Upper lobe of right lung (tissue), 1 donor: ENCODE measurements at regions not wholly inside any gene's neighbourhood (a gene's known extent, or its start where the extent isn't known, plus 50 kb on each side); places are given as distances from the start of the nearest gene placed in this dataset.

ENCODE experiments used
- ATAC-seq: fragments of 200-7000 bp; cut with Tn5 transposase; one replicate; pipeline ENCODE4 v1.9.1; 2020; ENCODE audit warnings: mild to moderate bottlenecking, moderate library complexity
- DNase-seq: peaks from one replicate; pipeline ENCODE4 v3.0.0-alpha.2; 2020
- H3K27ac ChIP-seq: fragments of 200-600 bp; one replicate; pipeline ENCODE4 v1.8.0; 2022
- H3K27me3 ChIP-seq: fragments of 200-600 bp; one replicate; pipeline ENCODE4 v1.8.0; 2022; ENCODE audit warnings: mild to moderate bottlenecking
- H3K36me3 ChIP-seq: fragments of 200-600 bp; one replicate; pipeline ENCODE4 v1.8.0; 2022
- H3K4me1 ChIP-seq: fragments of 200-600 bp; one replicate; pipeline ENCODE4 v1.8.0; 2022
- H3K4me3 ChIP-seq: fragments of 200-600 bp; one replicate; pipeline ENCODE4 v1.8.0; 2022; ENCODE audit warnings: mild to moderate bottlenecking
- H3K9me3 ChIP-seq: fragments of 200-600 bp; one replicate; pipeline ENCODE4 v1.8.0; 2022
- CTCF ChIP-seq: fragments of 200-600 bp; IDR thresholded peaks from one replicate; pipeline ENCODE4 v1.8.0; 2022; ENCODE audit warnings: antibody characterized with exemption
- intact Hi-C: fragments of 100-400 bp; cut with DNase I; formaldehyde crosslinking; loops from one replicate; pipeline ENCODE4 v1.11.0; 2022
- donor health status: DM: no; HTN: yes; CAD: no; lungs with severe emphysema.

- no peak for ATAC-seq
- intact Hi-C loops, result no loop called here
- Histone ChIP-seq H3K27me3 (no peaks in the 10 kb centered on the region), H3K27ac (no peak overlapping the region), H3K4me1 (no peaks in the 10 kb centered on the region), H3K36me3 (no peaks in the 10 kb centered on the region), H3K9me3 (no peaks in the 10 kb centered on the region), H3K4me3 (no peak overlapping the region)
- no peak for DNase-seq
- no peak for TF ChIP-seq CTCF
Observed at GRCh38 chr5:58208674-58209073, 251.2 kb downstream of the PLK2 start.

GRCh38 chr5:58207076-58207475 lies 252.8 kb downstream of the PLK2 start:
- H3K4me1 ChIP-seq, result no peaks in the 10 kb centered on the region
- no peak for ATAC-seq
- TF ChIP-seq CTCF, result no peak
- no peaks in the 10 kb centered on the region for H3K36me3 ChIP-seq
- no peak for DNase-seq
- intact Hi-C loops, result no loop called here
- no peaks in the 10 kb centered on the region for H3K9me3 ChIP-seq
- no peak overlapping the region for H3K27ac ChIP-seq
- H3K4me3 ChIP-seq, result no peak overlapping the region
- H3K27me3 ChIP-seq, result no peaks in the 10 kb centered on the region

- intact Hi-C loops, result no loop called here
- TF ChIP-seq CTCF, result no peak
- Histone ChIP-seq H3K4me1 (no peaks in the 10 kb centered on the region), H3K36me3 (no peaks in the 10 kb centered on the region), H3K27me3 (no peaks in the 10 kb centered on the region), H3K4me3 (no peak overlapping the region), H3K27ac (no peak overlapping the region), H3K9me3 (no peaks in the 10 kb centered on the region)
- ATAC-seq (no peak), DNase-seq (no peak)
Observed at GRCh38 chr5:58204966-58205365, 254.9 kb downstream of the PLK2 start.

- TF ChIP-seq CTCF, result no peak
- no peaks in the 10 kb centered on the region for H3K4me1 ChIP-seq
- H3K36me3 ChIP-seq, result no peaks in the 10 kb centered on the region
- no peak for DNase-seq
- no peaks in the 10 kb centered on the region for H3K27me3 ChIP-seq
- ATAC-seq, result no peak
- H3K4me3 ChIP-seq, result no peak overlapping the region
- intact Hi-C loops, result no loop called here
- H3K9me3 ChIP-seq, result no peaks in the 10 kb centered on the region
- no peak overlapping the region for H3K27ac ChIP-seq
Observed at GRCh38 chr5:58202941-58203444, 256.9 kb downstream of the PLK2 start.

GRCh38 chr5:58201922-58202648 lies 257.8 kb downstream of the PLK2 start:
- H3K27ac ChIP-seq, result no peak overlapping the region
- DNase-seq, result no peak
- no peaks in the 10 kb centered on the region for H3K4me1 ChIP-seq
- no peaks in the 10 kb centered on the region for H3K36me3 ChIP-seq
- intact Hi-C loops, result no loop called here
- H3K27me3 ChIP-seq, result no peaks in the 10 kb centered on the region
- ATAC-seq, result no peak
- no peak overlapping the region for H3K4me3 ChIP-seq
- TF ChIP-seq CTCF, result no peak
- H3K9me3 ChIP-seq, result no peaks in the 10 kb centered on the region
